ENCODE measurements at regions not wholly inside any gene's neighbourhood (a gene's known extent, or its start where the extent isn't known, plus 50 kb on each side); places are given as distances from the start of the nearest gene placed in this dataset.

- TF ChIP-seq CTCF (IDR thresholded peaks at IDR 0.05; ENCODE audit: low read depth, low read length) (no peak), MAX (IDR thresholded peaks at IDR 0.05; ENCODE audit: low read depth, low read length) (no peak)
These were observed 192.3 kb downstream of the MELK start for GRCh38 chr9:36765077-36765390.
